Psoas muscle (tissue), 7 donors: ENCODE measurements at regions not wholly inside any gene's neighbourhood (a gene's known extent, or its start where the extent isn't known, plus 50 kb on each side); places are given as distances from the start of the nearest gene placed in this dataset.

Experiments used
- ATAC-seq, 4 donors: fragments of 200-7000 bp; cut with Tn5 transposase; one replicate each; pipeline ENCODE4 v1.9.1; 2020; ENCODE audit warnings: moderate library complexity in 3 of 4, mild to moderate bottlenecking in 2 of 4
- DNase-seq, 2 donors: peaks; one replicate each; pipeline ENCODE4 v3.0.0-alpha.2; 2020
- H3K27ac ChIP-seq: fragments of 200-600 bp; one replicate; pipeline ENCODE4 v1.8.0; 2022
- H3K27me3 ChIP-seq, 3 donors: fragments of 200-600 bp in 1 of 3; one replicate each; pipeline versions ENCODE4 v1.6.1 to v1.8.0; 2013 to 2022; ENCODE audit warnings: low read length in 2 of 3, mild to moderate bottlenecking in 2 of 3, moderate library complexity in 1 of 3; ENCODE audit not compliant: insufficient read depth in 3 of 3
- H3K36me3 ChIP-seq, 2 donors: fragments of 200-600 bp in 1 of 2; one replicate each; pipeline versions ENCODE4 v1.6.1 to v1.8.0; 2013 to 2022; ENCODE audit warnings: low read depth in 1 of 2, mild to moderate bottlenecking in 1 of 2, moderate library complexity in 1 of 2; ENCODE audit not compliant: insufficient read depth in 1 of 2
- H3K4me1 ChIP-seq: fragments of 200-600 bp; one replicate; pipeline ENCODE4 v1.8.0; 2022
- H3K4me3 ChIP-seq: fragments of 200-600 bp; one replicate; pipeline ENCODE4 v1.8.0; 2022; ENCODE audit warnings: mild to moderate bottlenecking
- H3K9me3 ChIP-seq: fragments of 200-600 bp; one replicate; pipeline ENCODE4 v1.8.0; 2022
- CTCF ChIP-seq: fragments of 200-600 bp; IDR thresholded peaks from one replicate; pipeline ENCODE4 v1.8.0; 2022; ENCODE audit warnings: antibody characterized with exemption
- WGBS, 3 donors: extraction: QIAGEN DNeasy Blood & Tissue Kit; methylation state at CpG; one replicate each; pipeline versions ENCODE4 v1.1.6 to v1.1.7; 2013; 5-methylcytosine and 5-hydroxymethylcytosine counted together
- intact Hi-C, 2 donors: fragments of 100-400 bp; cut with DNase I; formaldehyde crosslinking; loops; one replicate each; pipeline versions ENCODE4 v1.11.0 to v1.14.2; 2022
- donor health status: healthy with polysubstance abuse.
- donor health status: DM: no; HTN: no; CAD: no; lungs with moderate emphysema.
- donor health status: Bipolar disorder and iron deficiency.
- donor health status: healthy.
- donor health status: DM: yes; HTN: yes; CAD: no.
- donor health status: DM: no; HTN: no; CAD: no.
- donor health status: DM: yes; HTN: yes; CAD: no.

GRCh38 chr3:135325726-135326235 is 530.7 kb downstream of the EPHB1 start:
- H3K36me3 ChIP-seq = no peaks in the 10 kb centered on the region
- H3K27ac ChIP-seq = no peak overlapping the region
- H3K9me3 ChIP-seq = no peaks in the 10 kb centered on the region
- ATAC-seq = no peak
- 30 to 44% (median 37%) methylated on average over 6 of the region's 6 CpGs for WGBS, 3 donors
- H3K4me1 ChIP-seq = no peaks in the 10 kb centered on the region
- H3K27me3 ChIP-seq = no peaks in the 10 kb centered on the region
- no peak for DNase-seq
- no peak for TF ChIP-seq CTCF
- intact Hi-C loops = no loop called here
- no peak overlapping the region for H3K4me3 ChIP-seq

GRCh38 chr3:135326851-135327250 is 531.8 kb downstream of the EPHB1 start:
- no peaks in the 10 kb centered on the region for H3K9me3 ChIP-seq
- no peaks in the 10 kb centered on the region for H3K4me1 ChIP-seq
- WGBS, 3 donors = 92 to 95% (median 94%) methylated on average over 1 of the region's 1 CpG
- no peak for TF ChIP-seq CTCF
- no peaks in the 10 kb centered on the region for H3K27me3 ChIP-seq
- no peaks in the 10 kb centered on the region for H3K36me3 ChIP-seq
- no peak overlapping the region for H3K4me3 ChIP-seq
- intact Hi-C loops = no loop called here
- H3K27ac ChIP-seq = no peak overlapping the region
- no peak for ATAC-seq
- no peak for DNase-seq

GRCh38 chr3:135328036-135328435 is 533.0 kb downstream of the EPHB1 start:
- Histone ChIP-seq H3K4me1 (no peaks in the 10 kb centered on the region), H3K4me3 (no peak overlapping the region), H3K9me3 (no peaks in the 10 kb centered on the region), H3K36me3 (no peaks in the 10 kb centered on the region), H3K27ac (no peak overlapping the region), H3K27me3 (no peaks in the 10 kb centered on the region)
- TF ChIP-seq CTCF = no peak
- intact Hi-C loops = no loop called here
- DNase-seq (no peak), ATAC-seq (no peak)
- WGBS, 3 donors = 76 to 83% (median 76%) methylated on average over 5 of the region's 5 CpGs

GRCh38 chr3:135329479-135329878 is 534.4 kb downstream of the EPHB1 start:
- no peak for TF ChIP-seq CTCF
- no peaks in the 10 kb centered on the region for H3K36me3 ChIP-seq
- 28 to 76% (median 51%) methylated on average over 2 of the region's 2 CpGs for WGBS, 3 donors
- H3K4me3 ChIP-seq = no peak overlapping the region
- H3K27me3 ChIP-seq = no peaks in the 10 kb centered on the region
- H3K27ac ChIP-seq = no peak overlapping the region
- DNase-seq (peak in 1 of 2 donors; percentile 53), ATAC-seq (peak in 1 of 4 donors; percentile 38)
- intact Hi-C loops = no loop called here
- H3K9me3 ChIP-seq = no peaks in the 10 kb centered on the region
- no peaks in the 10 kb centered on the region for H3K4me1 ChIP-seq

- Histone ChIP-seq H3K27ac (no peak overlapping the region), H3K4me1 (no peaks in the 10 kb centered on the region), H3K27me3 (no peaks in the 10 kb centered on the region), H3K4me3 (no peak overlapping the region), H3K9me3 (no peaks in the 10 kb centered on the region), H3K36me3 (no peaks in the 10 kb centered on the region)
- peak; percentile 14 to 64 for DNase-seq
- TF ChIP-seq CTCF = no peak
- 25 to 33% (median 28%) methylated on average over 1 of the region's 1 CpG for WGBS, 3 donors
- intact Hi-C loops = no loop called here
- ATAC-seq = peak; percentile 90 to 99 (median 97)
Observed at GRCh38 chr3:135337192-135337591, 542.1 kb downstream of the EPHB1 start.
